ENCODE measurements at regions not wholly inside any gene's neighbourhood (a gene's known extent, or its start where the extent isn't known, plus 50 kb on each side); places are given as distances from the start of the nearest gene placed in this dataset.
"Not testable (repeated sequence)": the region's sequence is repeated elsewhere in the genome, so short reads cannot be mapped to it uniquely, and the experiment has no call there.

- not testable (repeated sequence) for H3K27me3 ChIP-seq (ENCODE audit: insufficient read depth, low read length); H3K27ac ChIP-seq (ENCODE audit: low read depth, low read length); H3K36me3 ChIP-seq (ENCODE audit: insufficient read depth, low read length); H3K4me1 ChIP-seq (ENCODE audit: control insufficient read depth, insufficient read depth, low read length, unreplicated experiment); H2AFZ ChIP-seq (ENCODE audit: low read length, unreplicated experiment); H3K79me2 ChIP-seq (ENCODE audit: control insufficient read depth, insufficient read depth, low read length, unreplicated experiment); H3K4me3 ChIP-seq (ENCODE audit: low read depth, low read length)
Observed at GRCh38 chr2:111406616-111407015, 285.9 kb downstream of the BCL2L11 start.

GRCh38 chr2:111407632-111408194 lies 287.0 kb downstream of the BCL2L11 start:
- not testable (repeated sequence) for H3K79me2 ChIP-seq (ENCODE audit: control insufficient read depth, insufficient read depth, low read length, unreplicated experiment); H3K4me1 ChIP-seq (ENCODE audit: control insufficient read depth, insufficient read depth, low read length, unreplicated experiment); H3K4me3 ChIP-seq (ENCODE audit: low read depth, low read length); H3K36me3 ChIP-seq (ENCODE audit: insufficient read depth, low read length); H3K27ac ChIP-seq (ENCODE audit: low read depth, low read length); H2AFZ ChIP-seq (ENCODE audit: low read length, unreplicated experiment); H3K27me3 ChIP-seq (ENCODE audit: insufficient read depth, low read length)

- H3K27me3 ChIP-seq (ENCODE audit: insufficient read depth, low read length); H3K79me2 ChIP-seq (ENCODE audit: control insufficient read depth, insufficient read depth, low read length, unreplicated experiment); H3K4me3 ChIP-seq (ENCODE audit: low read depth, low read length); H3K4me1 ChIP-seq (ENCODE audit: control insufficient read depth, insufficient read depth, low read length, unreplicated experiment); H3K27ac ChIP-seq (ENCODE audit: low read depth, low read length); H2AFZ ChIP-seq (ENCODE audit: low read length, unreplicated experiment); H3K36me3 ChIP-seq (ENCODE audit: insufficient read depth, low read length): not testable (repeated sequence)
Observed at GRCh38 chr2:111410868-111411406, 290.2 kb downstream of the BCL2L11 start.

GRCh38 chr2:111411867-111412681 lies 291.4 kb downstream of the BCL2L11 start:
- not testable (repeated sequence) for H3K4me3 ChIP-seq (ENCODE audit: low read depth, low read length); H3K79me2 ChIP-seq (ENCODE audit: control insufficient read depth, insufficient read depth, low read length, unreplicated experiment); H3K27ac ChIP-seq (ENCODE audit: low read depth, low read length); H2AFZ ChIP-seq (ENCODE audit: low read length, unreplicated experiment); H3K36me3 ChIP-seq (ENCODE audit: insufficient read depth, low read length); H3K4me1 ChIP-seq (ENCODE audit: control insufficient read depth, insufficient read depth, low read length, unreplicated experiment); H3K27me3 ChIP-seq (ENCODE audit: insufficient read depth, low read length)

GRCh38 chr2:111412841-111413650 lies 292.3 kb downstream of the BCL2L11 start:
- H2AFZ ChIP-seq (ENCODE audit: low read length, unreplicated experiment); H3K4me1 ChIP-seq (ENCODE audit: control insufficient read depth, insufficient read depth, low read length, unreplicated experiment); H3K27me3 ChIP-seq (ENCODE audit: insufficient read depth, low read length); H3K36me3 ChIP-seq (ENCODE audit: insufficient read depth, low read length); H3K4me3 ChIP-seq (ENCODE audit: low read depth, low read length); H3K27ac ChIP-seq (ENCODE audit: low read depth, low read length); H3K79me2 ChIP-seq (ENCODE audit: control insufficient read depth, insufficient read depth, low read length, unreplicated experiment): not testable (repeated sequence)

GRCh38 chr2:111413950-111414349 lies 293.2 kb downstream of the BCL2L11 start:
- H3K79me2 ChIP-seq (ENCODE audit: control insufficient read depth, insufficient read depth, low read length, unreplicated experiment); H3K4me3 ChIP-seq (ENCODE audit: low read depth, low read length); H3K4me1 ChIP-seq (ENCODE audit: control insufficient read depth, insufficient read depth, low read length, unreplicated experiment); H3K27ac ChIP-seq (ENCODE audit: low read depth, low read length); H3K36me3 ChIP-seq (ENCODE audit: insufficient read depth, low read length); H2AFZ ChIP-seq (ENCODE audit: low read length, unreplicated experiment); H3K27me3 ChIP-seq (ENCODE audit: insufficient read depth, low read length): not testable (repeated sequence)

GRCh38 chr2:111415765-111416743 lies 295.3 kb downstream of the BCL2L11 start:
- not testable (repeated sequence) for H3K4me3 ChIP-seq (ENCODE audit: low read depth, low read length); H3K4me1 ChIP-seq (ENCODE audit: control insufficient read depth, insufficient read depth, low read length, unreplicated experiment); H3K27ac ChIP-seq (ENCODE audit: low read depth, low read length); H2AFZ ChIP-seq (ENCODE audit: low read length, unreplicated experiment); H3K79me2 ChIP-seq (ENCODE audit: control insufficient read depth, insufficient read depth, low read length, unreplicated experiment); H3K27me3 ChIP-seq (ENCODE audit: insufficient read depth, low read length); H3K36me3 ChIP-seq (ENCODE audit: insufficient read depth, low read length)

GRCh38 chr2:111417026-111417425 lies 296.3 kb downstream of the BCL2L11 start:
- H3K27me3 ChIP-seq (ENCODE audit: insufficient read depth, low read length); H3K4me3 ChIP-seq (ENCODE audit: low read depth, low read length); H2AFZ ChIP-seq (ENCODE audit: low read length, unreplicated experiment); H3K36me3 ChIP-seq (ENCODE audit: insufficient read depth, low read length); H3K79me2 ChIP-seq (ENCODE audit: control insufficient read depth, insufficient read depth, low read length, unreplicated experiment); H3K4me1 ChIP-seq (ENCODE audit: control insufficient read depth, insufficient read depth, low read length, unreplicated experiment); H3K27ac ChIP-seq (ENCODE audit: low read depth, low read length): not testable (repeated sequence)

GRCh38 chr2:111418091-111418875 lies 297.6 kb downstream of the BCL2L11 start:
- H3K4me1 ChIP-seq (ENCODE audit: control insufficient read depth, insufficient read depth, low read length, unreplicated experiment); H3K4me3 ChIP-seq (ENCODE audit: low read depth, low read length); H3K36me3 ChIP-seq (ENCODE audit: insufficient read depth, low read length); H3K27me3 ChIP-seq (ENCODE audit: insufficient read depth, low read length); H3K27ac ChIP-seq (ENCODE audit: low read depth, low read length); H2AFZ ChIP-seq (ENCODE audit: low read length, unreplicated experiment): not testable (repeated sequence)
- peaks cover 11% of the 10 kb centered on the region for H3K79me2 ChIP-seq (ENCODE audit: control insufficient read depth, insufficient read depth, low read length, unreplicated experiment)
